Mesendoderm (in vitro differentiated cells): ENCODE measurements at regions not wholly inside any gene's neighbourhood (a gene's known extent, or its start where the extent isn't known, plus 50 kb on each side); places are given as distances from the start of the nearest gene placed in this dataset.

Source experiments
- DNase-seq: peaks from one replicate; pipeline ENCODE4 v3.0.0; 2013
- H2AK5ac ChIP-seq: 2 replicates; pipeline ENCODE4 v1.6.1; 2013; ENCODE audit warnings: low read length, inconsistent platforms
- H2BK120ac ChIP-seq: 2 replicates; pipeline ENCODE4 v1.6.1; 2013; ENCODE audit warnings: low read depth, mild to moderate bottlenecking, low read length, moderate library complexity, mixed read lengths
- H2BK15ac ChIP-seq: replicated peaks from 2 replicates; pipeline ENCODE4 v1.6.1; 2013; ENCODE audit warnings: low read depth, mild to moderate bottlenecking, moderate library complexity
- H2BK5ac ChIP-seq: 2 replicates; pipeline ENCODE4 v1.6.1; 2013; ENCODE audit warnings: low read length, inconsistent platforms
- H3K18ac ChIP-seq: 2 replicates; pipeline ENCODE4 v1.6.1; 2013; ENCODE audit warnings: mild to moderate bottlenecking, low read length, mixed read lengths
- H3K23ac ChIP-seq: one replicate; pipeline ENCODE4 v1.6.1; 2013; ENCODE audit warnings: low read length
- H3K27ac ChIP-seq: 2 replicates; pipeline ENCODE4 v1.5.1; 2013; ENCODE audit warnings: low read depth, mild to moderate bottlenecking, inconsistent platforms, low read length, moderate library complexity
- H3K27me3 ChIP-seq: 2 replicates; pipeline ENCODE4 v1.6.1; 2013; ENCODE audit warnings: low read length, control low read depth, mild to moderate bottlenecking, inconsistent platforms; ENCODE audit not compliant: insufficient read depth, poor library complexity
- H3K36me3 ChIP-seq: 2 replicates; pipeline ENCODE4 v1.6.1; 2013; ENCODE audit warnings: low read length, inconsistent platforms; ENCODE audit not compliant: control insufficient read depth, insufficient read depth
- H3K4ac ChIP-seq: one replicate; pipeline ENCODE4 v1.6.1; 2013; ENCODE audit warnings: low read depth, mild to moderate bottlenecking, low read length, moderate library complexity
- H3K4me1 ChIP-seq: 2 replicates; pipeline ENCODE4 v1.6.1; 2013; ENCODE audit warnings: low read depth, low read length, inconsistent platforms; ENCODE audit not compliant: control insufficient read depth
- H3K4me2 ChIP-seq: 2 replicates; pipeline ENCODE4 v1.6.1; 2013; ENCODE audit warnings: low read length
- H3K4me3 ChIP-seq: 2 replicates; pipeline ENCODE4 v1.5.1; 2013; ENCODE audit warnings: mild to moderate bottlenecking, low read length
- H3K56ac ChIP-seq: one replicate; pipeline ENCODE4 v1.6.1; 2013; ENCODE audit warnings: low read length
- H3K79me1 ChIP-seq: 2 replicates; pipeline ENCODE4 v1.6.1; 2013; ENCODE audit warnings: low read length, inconsistent platforms
- H3K79me2 ChIP-seq: 2 replicates; pipeline ENCODE4 v1.6.1; 2013; ENCODE audit warnings: mild to moderate bottlenecking, low read length; ENCODE audit not compliant: control insufficient read depth, insufficient read depth
- H3K9ac ChIP-seq: 2 replicates; pipeline ENCODE4 v1.6.1; 2013; ENCODE audit warnings: low read length, inconsistent platforms
- H4K5ac ChIP-seq: one replicate; pipeline ENCODE4 v1.6.1; 2013; ENCODE audit warnings: low read length
- H4K8ac ChIP-seq: one replicate; pipeline ENCODE4 v1.6.1; 2013; ENCODE audit warnings: low read depth, mild to moderate bottlenecking, control low read depth, low read length, moderate library complexity
- WGBS: extraction: QIAGEN DNeasy Blood & Tissue Kit; methylation state at CpG from one replicate; pipeline ENCODE4 v1.1.7; 2013; ENCODE audit warnings: low lambda C conversion rate, missing lambda C conversion rate; ENCODE audit not compliant: insufficient coverage; ENCODE audit errors: extremely low coverage; 5-methylcytosine and 5-hydroxymethylcytosine counted together

DNA sequence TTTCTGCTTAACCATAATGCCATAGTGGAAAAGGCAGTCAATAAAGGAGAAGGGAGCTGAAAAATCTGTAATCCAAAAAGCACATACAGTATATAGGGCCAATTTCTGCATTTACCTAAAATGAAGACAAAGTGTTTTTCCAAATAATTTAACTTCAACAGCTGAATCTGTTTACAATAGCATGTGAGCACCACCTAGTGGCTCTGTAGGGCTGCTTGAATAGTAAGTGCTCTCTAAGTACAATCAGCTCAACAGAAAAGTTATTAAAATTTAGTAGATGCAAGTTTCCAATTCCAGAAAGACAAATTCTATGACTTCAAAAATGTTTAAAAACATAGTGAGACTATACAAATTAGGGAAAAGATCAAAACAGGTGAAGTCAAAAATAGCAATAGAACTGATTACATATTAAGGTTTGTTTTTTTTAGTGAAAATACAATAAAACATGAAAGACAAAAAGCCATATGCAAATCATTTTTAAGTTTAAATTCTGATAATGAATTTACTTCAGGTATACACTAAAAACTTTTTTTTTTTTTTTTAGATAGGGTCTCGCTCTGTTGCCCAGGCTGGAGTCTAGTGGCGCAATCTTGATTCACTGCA is 220.0 kb downstream of the SETD4 start:
- peak; percentile 71 for DNase-seq
- Histone ChIP-seq H3K4me3 (no peak overlapping the region), H3K27ac (no peak overlapping the region), H2BK15ac (no peak overlapping the region), H4K5ac (no peak overlapping the region), H4K8ac (no peak overlapping the region), H3K4ac (no peak overlapping the region), H3K9ac (no peak overlapping the region), H3K36me3 (no peaks in the 10 kb centered on the region), H2BK120ac (no peak overlapping the region), H3K56ac (no peak overlapping the region), H3K79me2 (no peaks in the 10 kb centered on the region), H3K27me3 (no peaks in the 10 kb centered on the region), H3K23ac (no peak overlapping the region), H3K18ac (no peak overlapping the region), H3K4me2 (no peak overlapping the region), H3K79me1 (no peaks in the 10 kb centered on the region), H2BK5ac (no peak overlapping the region), H2AK5ac (no peak overlapping the region), H3K4me1 (no peaks in the 10 kb centered on the region)
- no CpG with 5 or more reads among the region's 2 CpGs for WGBS

DNA sequence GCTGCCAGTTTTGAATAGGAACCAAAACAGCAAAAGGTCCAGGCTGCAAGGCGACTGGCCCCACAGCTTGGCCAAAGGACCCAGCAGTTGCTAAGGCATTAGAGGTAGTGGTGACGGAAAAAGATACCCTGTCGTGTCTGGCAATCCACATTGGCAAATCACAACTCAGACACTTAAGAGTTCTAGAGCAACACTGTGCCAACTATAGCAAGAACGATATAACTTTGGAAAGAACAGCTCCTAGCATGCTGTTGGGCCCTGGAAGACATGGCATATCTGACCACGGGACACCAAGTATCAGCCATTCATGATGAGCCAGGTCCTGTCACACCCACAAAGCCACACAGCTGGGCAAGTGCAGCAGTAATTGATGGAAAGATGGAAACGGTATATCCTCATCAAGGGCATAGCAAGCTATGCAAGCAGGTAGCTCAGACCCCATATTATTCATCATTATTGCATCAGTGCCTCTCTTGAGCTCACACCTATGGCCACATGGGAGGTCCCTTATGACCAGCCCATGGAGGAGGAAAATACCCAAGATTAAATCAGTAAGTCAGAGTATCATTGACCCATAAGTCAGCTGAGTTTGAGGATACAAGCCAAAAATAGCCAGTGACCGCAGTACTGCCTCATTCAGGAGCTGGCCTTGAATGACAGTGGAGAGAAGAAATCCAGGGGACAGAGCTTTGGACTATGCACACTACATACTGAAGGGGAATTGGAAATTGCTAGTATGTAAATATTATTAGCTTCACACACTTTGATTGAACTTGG is 221.2 kb downstream of the SETD4 start:
- no peak overlapping the region for H4K5ac ChIP-seq
- no CpG with 5 or more reads among the region's 7 CpGs for WGBS
- peaks cover 3% of the 10 kb centered on the region for H3K4me1 ChIP-seq

DNA sequence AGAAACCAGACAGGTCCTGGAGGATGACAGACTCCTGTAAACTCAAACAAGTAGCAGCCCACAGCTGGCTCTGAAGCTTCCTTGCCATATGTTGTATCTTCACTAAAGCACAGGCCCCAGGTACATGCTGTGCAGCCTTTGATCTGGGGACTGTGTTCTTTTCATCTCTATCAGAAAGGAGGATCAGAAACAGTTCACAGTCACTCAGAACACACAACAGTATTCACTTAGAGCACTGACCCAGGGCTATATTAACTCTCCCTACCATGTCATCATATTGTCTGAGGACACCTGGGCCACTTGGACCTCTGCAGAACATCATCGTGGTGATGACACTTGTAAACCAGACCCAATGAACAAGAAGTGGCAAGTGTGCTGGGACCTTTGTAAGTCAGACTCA is 222.0 kb downstream of the SETD4 start:
- WGBS, result no CpG with 5 or more reads among the region's 1 CpG

More for the DNA sequence above, 221.2 kb downstream of the SETD4 start:
- Histone ChIP-seq H3K56ac (no peak overlapping the region), H3K4me2 (no peak overlapping the region), H3K4me3 (no peak overlapping the region), H3K36me3 (no peaks in the 10 kb centered on the region), H3K9ac (no peak overlapping the region), H2BK120ac (no peak overlapping the region), H3K23ac (peak overlapping the region; percentile 48), H4K8ac (no peak overlapping the region), H3K27me3 (no peaks in the 10 kb centered on the region), H3K18ac (no peak overlapping the region), H3K79me1 (no peaks in the 10 kb centered on the region), H3K4ac (no peak overlapping the region), H3K27ac (no peak overlapping the region), H2AK5ac (no peak overlapping the region), H2BK15ac (no peak overlapping the region), H3K79me2 (no peaks in the 10 kb centered on the region), H2BK5ac (no peak overlapping the region)
- DNase-seq, result no peak

DNA sequence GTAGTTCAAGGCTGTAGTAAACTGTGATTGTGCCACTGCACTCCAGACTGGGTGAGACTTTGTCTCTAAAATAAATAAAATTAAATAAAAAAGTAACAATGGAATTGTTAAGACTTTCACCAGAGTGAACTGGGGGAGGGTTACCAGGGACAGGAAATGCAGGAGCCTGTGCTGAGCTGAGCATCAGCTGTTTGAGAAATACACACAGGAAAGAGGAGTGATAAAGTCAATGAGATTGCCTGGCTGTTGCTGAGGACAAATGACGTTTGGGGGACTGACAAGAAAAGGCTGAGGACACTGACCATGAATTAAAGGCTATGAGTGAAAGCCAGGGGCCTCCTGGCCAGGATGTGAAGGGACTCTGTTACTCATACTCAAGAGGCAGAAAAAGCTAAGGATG is 226.3 kb downstream of the SETD4 start:
- Histone ChIP-seq H2BK120ac (no peak overlapping the region), H3K36me3 (no peaks in the 10 kb centered on the region), H3K79me2 (no peaks in the 10 kb centered on the region), H3K18ac (peak overlapping the region; percentile 43), H3K56ac (no peak overlapping the region), H3K23ac (no peak overlapping the region), H4K8ac (no peak overlapping the region), H3K4me1 (peaks cover 5% of the 10 kb centered on the region), H2BK5ac (no peak overlapping the region), H3K27me3 (no peaks in the 10 kb centered on the region), H3K27ac (no peak overlapping the region), H3K9ac (no peak overlapping the region), H3K4ac (no peak overlapping the region), H3K4me3 (no peak overlapping the region), H4K5ac (no peak overlapping the region), H2AK5ac (no peak overlapping the region), H2BK15ac (no peak overlapping the region), H3K79me1 (no peaks in the 10 kb centered on the region), H3K4me2 (no peak overlapping the region)
- WGBS, result no CpG with 5 or more reads among the region's 1 CpG
- DNase-seq, result peak; percentile 67

More for the DNA sequence above, 222.0 kb downstream of the SETD4 start:
- H2BK5ac ChIP-seq, result no peak overlapping the region
- no peaks in the 10 kb centered on the region for H3K36me3 ChIP-seq
- H3K4me2 ChIP-seq, result no peak overlapping the region
- no peak overlapping the region for H3K4me3 ChIP-seq
- H3K18ac ChIP-seq, result no peak overlapping the region
- no peak overlapping the region for H3K27ac ChIP-seq
- peak; percentile 76 for DNase-seq
- H3K56ac ChIP-seq, result no peak overlapping the region
- no peak overlapping the region for H3K9ac ChIP-seq
- H3K4ac ChIP-seq, result no peak overlapping the region
- no peaks in the 10 kb centered on the region for H3K79me2 ChIP-seq
- H2BK15ac ChIP-seq, result no peak overlapping the region
- no peak overlapping the region for H2BK120ac ChIP-seq
- H3K79me1 ChIP-seq, result no peaks in the 10 kb centered on the region
- H3K23ac ChIP-seq, result no peak overlapping the region
- H2AK5ac ChIP-seq, result no peak overlapping the region
- H3K4me1 ChIP-seq, result peaks cover 5% of the 10 kb centered on the region
- H4K5ac ChIP-seq, result no peak overlapping the region
- no peaks in the 10 kb centered on the region for H3K27me3 ChIP-seq
- no peak overlapping the region for H4K8ac ChIP-seq

DNA sequence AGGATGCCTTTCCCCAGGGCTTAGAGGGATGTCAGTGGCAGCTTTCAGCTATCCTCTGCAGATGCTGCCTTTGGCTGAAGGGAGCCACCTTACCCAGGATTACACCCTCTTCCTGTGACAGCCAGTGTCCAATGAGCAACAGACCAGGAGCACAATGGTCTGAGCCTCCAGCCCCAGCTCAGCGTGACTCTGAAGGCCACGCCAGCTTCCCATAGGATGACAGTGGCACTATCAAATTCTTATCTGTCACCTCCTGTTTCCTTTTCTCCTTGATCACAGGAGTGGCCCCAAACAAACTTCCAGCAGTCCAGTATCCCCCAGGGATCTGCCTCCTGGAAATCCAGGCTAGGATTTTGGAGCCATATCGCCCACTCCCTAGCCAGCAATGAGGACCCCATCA is 226.9 kb downstream of the SETD4 start:
- H3K4me1 ChIP-seq, result peaks cover 5% of the 10 kb centered on the region
- H3K23ac ChIP-seq, result no peak overlapping the region
- no peaks in the 10 kb centered on the region for H3K79me2 ChIP-seq
- H4K5ac ChIP-seq, result no peak overlapping the region
- peak overlapping the region; percentile 26 for H3K27ac ChIP-seq
- H2BK5ac ChIP-seq, result peak overlapping the region; percentile 52
- no peak overlapping the region for H3K4me3 ChIP-seq
- H3K79me1 ChIP-seq, result no peaks in the 10 kb centered on the region
- H2AK5ac ChIP-seq, result no peak overlapping the region
- H2BK120ac ChIP-seq, result no peak overlapping the region
- no CpG with 5 or more reads among the region's 3 CpGs for WGBS
- H3K18ac ChIP-seq, result peak overlapping the region; percentile 43
- H4K8ac ChIP-seq, result no peak overlapping the region
- no peak overlapping the region for H3K56ac ChIP-seq
- H2BK15ac ChIP-seq, result no peak overlapping the region
- H3K4ac ChIP-seq, result no peak overlapping the region
- H3K4me2 ChIP-seq, result no peak overlapping the region
- H3K9ac ChIP-seq, result no peak overlapping the region
- peak; percentile 75 for DNase-seq
- no peaks in the 10 kb centered on the region for H3K36me3 ChIP-seq
- no peaks in the 10 kb centered on the region for H3K27me3 ChIP-seq
